HG03103 (cell line): ENCODE measurements at regions not wholly inside any gene's neighbourhood (a gene's known extent, or its start where the extent isn't known, plus 50 kb on each side); places are given as distances from the start of the nearest gene placed in this dataset.
"Not testable (repeated sequence)": the region's sequence is repeated elsewhere in the genome, so short reads cannot be mapped to it uniquely, and the experiment has no call there.

ENCODE experiments used
- ATAC-seq: cut with Tn5 transposase; IDR thresholded peaks from one replicate; pipeline ENCODE4 v1.9.1; 2021; ENCODE audit warnings: low read depth; ENCODE audit not compliant: unreplicated experiment

DNA sequence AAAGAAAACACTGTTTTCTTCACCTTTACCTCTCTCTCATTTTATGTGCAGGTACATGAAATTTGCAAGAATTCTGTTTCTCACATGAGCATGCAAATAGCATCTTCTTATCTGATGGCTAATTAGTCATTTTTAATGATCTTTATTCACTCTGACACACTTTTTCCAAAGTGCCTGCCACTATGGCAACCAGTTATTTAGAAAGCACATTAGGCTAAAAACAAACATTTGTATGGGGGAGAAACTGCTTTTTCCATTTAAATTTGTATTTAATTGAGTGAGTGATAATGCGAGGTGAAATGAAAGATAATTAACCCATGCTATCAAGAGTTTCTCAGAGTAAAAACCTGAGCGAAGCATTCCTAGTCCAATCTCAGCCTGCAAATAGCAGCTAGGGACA is 365.0 kb downstream of the MAT2B start:
- ATAC-seq, result no peak

- no peak for ATAC-seq
Observed at GRCh38 chr5:163874431-163874830, 369.0 kb downstream of the MAT2B start.

DNA sequence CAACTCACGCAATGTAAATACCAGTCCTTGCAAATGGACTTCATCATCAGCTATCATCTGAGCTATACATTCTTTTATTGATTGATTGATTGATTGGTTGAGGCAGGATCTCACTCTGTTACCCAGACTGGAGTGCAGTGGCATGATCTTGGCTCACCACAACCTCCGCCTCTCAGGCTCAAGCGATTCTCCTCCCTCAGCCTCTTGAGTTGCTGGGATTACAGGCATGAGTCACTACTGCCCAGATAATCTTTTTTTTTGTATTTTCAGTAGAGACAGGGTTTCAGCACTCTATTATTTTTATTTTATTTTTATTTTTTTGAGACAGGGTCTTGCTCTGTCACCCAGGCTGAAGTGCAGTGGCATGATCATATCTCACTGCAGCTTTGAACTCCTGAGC is 369.5 kb downstream of the MAT2B start:
- not testable (repeated sequence) for ATAC-seq

GRCh38 chr5:163877865-163878264 is 372.4 kb downstream of the MAT2B start:
- ATAC-seq, result no peak

- no peak for ATAC-seq
Observed at GRCh38 chr5:163878490-163878889, 373.1 kb downstream of the MAT2B start.

DNA sequence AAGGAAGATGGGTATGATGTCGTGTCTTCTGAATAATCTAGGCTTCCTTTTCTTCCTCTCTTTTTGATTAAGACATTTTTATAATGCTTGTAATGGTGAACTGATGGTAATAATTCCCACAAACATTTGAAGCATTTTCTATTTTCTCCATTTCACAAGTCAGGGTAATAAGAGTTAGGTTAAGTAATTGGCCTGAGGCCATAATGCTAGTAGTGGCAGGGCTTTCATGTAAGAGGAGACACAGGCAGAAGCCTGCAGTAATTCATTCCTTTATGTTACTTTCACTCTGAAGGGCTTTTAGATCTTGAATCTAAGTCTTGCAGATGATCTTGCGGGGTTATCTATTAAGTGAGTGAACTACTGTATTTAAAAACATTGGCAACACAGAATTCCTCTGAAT is 374.9 kb downstream of the MAT2B start:
- ATAC-seq, result no peak

- no peak for ATAC-seq
Observed at GRCh38 chr5:163885117-163885516, 379.7 kb downstream of the MAT2B start.

DNA sequence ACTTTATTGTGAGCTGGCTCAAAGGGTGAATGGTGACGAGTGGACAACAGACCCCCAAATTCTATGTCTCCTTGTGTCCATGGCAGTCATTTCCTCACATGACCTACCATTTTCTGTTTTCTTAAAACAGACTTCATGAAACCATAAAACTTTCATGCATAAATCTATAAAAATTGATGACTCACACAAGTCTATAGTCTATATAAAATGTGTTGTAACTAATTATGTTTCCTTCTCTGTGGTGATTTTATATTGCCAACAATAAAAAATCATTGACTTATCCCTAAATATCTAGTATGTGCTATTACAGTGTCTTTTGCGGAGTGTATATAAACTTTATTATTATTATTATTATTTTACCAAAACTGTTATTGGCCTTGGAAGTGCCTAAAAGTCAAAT is 382.4 kb downstream of the MAT2B start:
- no peak for ATAC-seq

DNA sequence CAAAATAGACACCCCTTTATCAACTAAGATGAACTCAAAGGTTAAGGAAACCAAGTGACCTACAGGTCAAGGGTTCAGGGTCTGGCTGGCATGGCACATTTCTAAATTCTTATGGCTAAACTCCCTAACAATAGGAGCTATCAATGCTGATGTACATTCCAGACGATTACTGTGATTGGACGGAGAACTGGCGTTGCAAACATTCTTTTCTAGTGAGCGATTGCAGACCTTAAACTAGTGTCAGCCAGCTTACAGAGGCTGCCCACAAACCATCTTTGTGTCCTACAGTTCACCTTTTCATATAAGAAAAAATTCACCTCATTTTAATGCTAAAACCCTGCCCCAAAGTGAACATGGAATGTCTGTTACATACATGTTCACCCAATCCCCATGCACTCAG is 382.9 kb downstream of the MAT2B start:
- ATAC-seq, result no peak

DNA sequence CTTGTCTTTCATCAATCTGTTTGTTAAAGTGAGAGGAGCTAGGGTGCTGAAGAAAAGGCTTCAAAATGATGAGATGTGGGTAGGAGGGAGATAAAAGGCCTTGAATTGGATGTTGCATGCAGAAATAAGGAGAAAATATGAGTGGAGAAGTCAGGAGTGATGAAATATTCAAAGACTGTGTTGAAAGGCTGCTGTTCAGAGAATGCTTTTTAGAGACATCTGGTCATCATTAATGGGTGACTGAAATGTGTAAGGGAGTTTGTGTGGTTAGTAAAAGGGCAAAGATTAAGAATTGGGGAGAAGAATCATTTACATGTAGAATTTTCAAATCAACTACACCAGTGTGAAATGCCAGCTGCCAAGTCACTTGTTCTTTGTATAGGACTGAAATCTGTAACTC is 383.9 kb downstream of the MAT2B start:
- no peak for ATAC-seq

GRCh38 chr5:163890261-163890660 is 384.8 kb downstream of the MAT2B start:
- ATAC-seq, result no peak

GRCh38 chr5:163893281-163893680 is 387.9 kb downstream of the MAT2B start:
- ATAC-seq, result no peak

DNA sequence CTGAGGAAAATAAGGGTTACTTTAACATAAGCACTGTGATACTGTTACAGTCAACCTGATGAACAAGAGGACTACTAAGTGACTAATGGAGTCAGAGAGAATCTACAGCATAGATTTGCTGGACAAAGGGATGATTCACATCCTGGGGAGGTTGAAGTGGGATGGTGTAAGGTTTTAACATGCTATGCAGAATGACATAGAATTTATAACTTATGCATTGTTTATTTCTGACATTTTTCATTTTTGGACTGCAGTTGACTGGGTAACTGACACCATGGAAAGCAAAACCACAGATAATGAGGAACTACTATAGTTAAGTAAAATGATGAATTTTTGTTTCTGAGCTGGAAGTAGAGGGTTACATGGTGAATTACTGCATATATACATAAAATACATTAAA is 389.2 kb downstream of the MAT2B start:
- no peak for ATAC-seq

DNA sequence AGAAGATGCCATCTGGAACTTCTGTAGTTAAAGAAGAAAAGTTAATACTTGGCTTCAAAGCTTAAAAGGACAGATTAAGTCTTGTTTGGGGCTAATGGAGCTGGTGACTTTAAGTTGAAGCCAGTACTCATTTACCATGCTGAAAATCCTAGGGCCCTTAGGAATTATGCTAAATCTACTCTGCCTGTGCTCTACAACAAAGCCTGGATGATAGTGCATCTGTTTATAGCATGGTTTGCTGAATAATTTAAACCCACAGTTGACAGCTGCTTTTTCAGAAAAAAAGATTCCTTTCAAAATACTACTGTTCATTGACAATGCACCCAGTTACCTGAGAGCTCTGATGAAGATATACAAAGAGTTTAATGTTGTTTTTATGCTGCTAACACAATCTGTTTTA is 393.5 kb downstream of the MAT2B start:
- no peak for ATAC-seq

GRCh38 chr5:163907783-163908182 is 402.4 kb downstream of the MAT2B start:
- ATAC-seq, result not testable (repeated sequence)

- no peak for ATAC-seq
Observed at GRCh38 chr5:163908253-163908652, 402.8 kb downstream of the MAT2B start.

DNA sequence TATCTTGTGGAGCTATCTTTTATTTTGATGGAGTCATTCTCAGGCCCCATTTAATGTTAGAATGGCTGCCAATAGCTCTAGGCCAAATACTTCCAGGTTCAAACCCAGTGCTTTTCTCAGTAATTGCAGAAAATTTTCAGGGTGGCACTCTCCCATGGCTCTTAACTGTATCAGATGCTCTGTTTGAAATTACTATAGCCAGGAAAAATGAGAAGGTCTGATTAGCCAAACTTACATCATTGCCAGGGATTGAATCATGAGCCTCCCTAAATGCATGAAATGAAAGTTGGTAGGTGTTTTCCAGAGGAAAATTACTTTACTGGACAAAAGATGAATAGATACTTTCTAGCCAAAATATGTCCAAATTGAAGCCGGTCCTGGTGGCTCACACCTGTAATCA is 404.8 kb downstream of the MAT2B start:
- ATAC-seq, result no peak

DNA sequence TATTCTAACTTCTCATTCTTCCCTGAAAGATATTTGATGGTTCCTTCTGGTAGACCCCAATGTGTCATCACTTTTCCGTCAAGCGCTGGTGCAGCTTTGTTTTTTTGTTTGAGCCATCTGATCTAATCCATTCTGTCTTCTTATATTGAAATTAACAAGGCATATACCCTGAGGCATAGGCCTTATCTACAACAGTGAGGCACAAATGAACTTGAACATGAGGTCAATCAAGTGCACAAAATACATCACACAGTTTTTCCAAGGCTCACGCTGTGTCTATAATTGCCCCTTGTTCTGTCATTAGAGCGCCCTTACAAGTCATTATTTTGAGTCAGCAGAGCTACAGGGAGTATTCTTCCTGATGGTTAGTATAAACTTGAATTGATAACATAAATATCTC is 406.6 kb downstream of the MAT2B start:
- no peak for ATAC-seq

DNA sequence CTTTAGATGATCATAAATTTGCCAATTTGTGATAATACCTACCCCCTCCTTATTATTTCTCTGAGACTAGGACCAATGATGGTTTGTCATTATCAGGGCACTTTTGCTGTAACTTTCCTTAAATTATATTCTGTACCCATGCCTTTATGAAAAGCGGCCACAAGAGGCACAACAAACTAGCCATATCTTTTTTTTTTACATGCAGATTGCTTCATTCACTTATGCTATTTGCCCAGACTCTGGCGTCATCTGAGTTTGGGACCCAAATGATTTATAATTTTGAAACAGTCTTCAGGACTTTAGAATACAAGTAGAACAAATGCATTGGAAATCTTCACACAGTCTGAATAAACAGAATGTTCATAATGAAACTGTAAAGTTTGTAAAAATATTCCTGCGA is 408.1 kb downstream of the MAT2B start:
- ATAC-seq, result no peak

DNA sequence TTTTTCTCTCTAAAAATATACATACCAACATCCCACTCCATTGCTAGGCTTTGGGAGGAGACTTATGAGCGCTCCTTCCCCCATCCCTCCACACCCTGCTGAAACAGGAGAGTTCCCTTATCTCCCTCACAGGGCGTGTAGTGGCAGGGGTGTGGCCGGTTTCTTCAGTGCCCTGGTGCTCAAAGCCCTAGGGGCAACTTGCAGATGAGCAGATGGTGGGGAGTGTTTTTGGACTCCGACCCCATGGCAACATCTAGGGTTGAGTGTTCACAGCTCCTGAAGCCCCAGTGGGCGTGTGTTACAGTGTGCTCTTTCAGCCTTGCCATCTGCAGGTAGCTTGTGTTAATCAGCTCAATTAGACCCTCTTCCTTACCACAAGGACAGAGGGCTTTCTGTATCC is 409.5 kb downstream of the MAT2B start:
- peak; percentile 24 for ATAC-seq

GRCh38 chr5:163915481-163915961 is 410.1 kb downstream of the MAT2B start:
- peak; percentile 68 for ATAC-seq

- peak; percentile 85 for ATAC-seq
Observed at GRCh38 chr5:163916376-163916775, 411.0 kb downstream of the MAT2B start.

GRCh38 chr5:163916861-163917260 is 411.4 kb downstream of the MAT2B start:
- ATAC-seq, result no peak
